WTC11 (cell line): ENCODE measurements at regions not wholly inside any gene's neighbourhood (a gene's known extent, or its start where the extent isn't known, plus 50 kb on each side); places are given as distances from the start of the nearest gene placed in this dataset.

Source experiments
- ATAC-seq: fragments of 200-7000 bp; cut with Tn5 transposase; 2 replicates; pipeline ENCODE4 v1.10.0; 2021; ENCODE audit warnings: mild to moderate bottlenecking, moderate library complexity
- CTCF ChIA-PET: fragments of 300-600 bp; sonication (Branson Sonifier 250); formaldehyde crosslinking; loops from one replicate; lab custom pipeline; 2021; ENCODE audit warnings: antibody characterized with exemption; lab: Charles Lee
- POLR2A ChIA-PET: fragments of 350-600 bp; sonication (Branson Sonifier 250); formaldehyde crosslinking; loops from one replicate; lab custom pipeline; 2021; ENCODE audit warnings: antibody characterized with exemption; lab: Charles Lee
- DNase-seq: peaks from one replicate; pipeline ENCODE4 v3.0.0; 2021; ENCODE audit warnings: low spot score
- H3K27ac Mint-ChIP-seq: 2 replicates; pipeline ENCODE4 v1.8.0; 2021; ENCODE audit warnings: mixed read lengths
- H3K27me3 Mint-ChIP-seq: 2 replicates; pipeline ENCODE4 v1.8.0; 2021; ENCODE audit warnings: low read depth, mild to moderate bottlenecking, moderate library complexity, mixed read lengths
- H3K36me3 Mint-ChIP-seq: 2 replicates; pipeline ENCODE4 v1.8.0; 2021; ENCODE audit warnings: mixed read lengths
- H3K4me1 Mint-ChIP-seq: 2 replicates; pipeline ENCODE4 v1.8.0; 2022; ENCODE audit warnings: mixed read lengths
- H3K4me3 Mint-ChIP-seq: 2 replicates; pipeline ENCODE4 v1.8.0; 2021; ENCODE audit warnings: mild to moderate bottlenecking, moderate library complexity, mixed read lengths
- H3K9me3 Mint-ChIP-seq: 2 replicates; pipeline ENCODE4 v1.8.0; 2021; ENCODE audit warnings: mixed read lengths
- ESRRA ChIP-seq: sonication (generic); formaldehyde crosslinking; IDR thresholded peaks from 2 replicates; pipeline ENCODE4 v1.8.1; 2022; ENCODE audit warnings: mild to moderate bottlenecking, missing genetic modification reagents, borderline replicate concordance
- GRHL2 ChIP-seq: fragments of 250-450 bp; sonication (Bioruptor Pico); IDR thresholded peaks from 2 replicates; pipeline ENCODE4 v1.8.0; 2022; ENCODE audit warnings: mild to moderate bottlenecking, moderate library complexity; ENCODE audit not compliant: insufficient replicate concordance, severe bottlenecking
- KAT7 ChIP-seq: sonication (generic); formaldehyde crosslinking; IDR thresholded peaks from 2 replicates; pipeline ENCODE4 v1.8.1; 2023; ENCODE audit warnings: missing genetic modification reagents, mild to moderate bottlenecking, borderline replicate concordance
- NR2C2 ChIP-seq: sonication (generic); formaldehyde crosslinking; IDR thresholded peaks from 2 replicates; pipeline ENCODE4 v1.8.0; 2022; ENCODE audit warnings: mild to moderate bottlenecking, missing genetic modification reagents
- PRRX2 ChIP-seq: fragments of 250-450 bp; sonication (Bioruptor Pico); IDR thresholded peaks from 2 replicates; pipeline ENCODE4 v1.8.0; 2021; ENCODE audit warnings: mild to moderate bottlenecking
- SMAD3 ChIP-seq: sonication (generic); formaldehyde crosslinking; IDR thresholded peaks from 2 replicates; pipeline ENCODE4 v1.8.0; 2022; ENCODE audit warnings: missing genetic modification reagents, mild to moderate bottlenecking, borderline replicate concordance
- SOX15 ChIP-seq: fragments of 250-450 bp; sonication (Bioruptor Pico); IDR thresholded peaks from 2 replicates; pipeline ENCODE4 v1.9.0; 2021; ENCODE audit warnings: mild to moderate bottlenecking
- SP1 ChIP-seq: sonication (generic); formaldehyde crosslinking; conservative IDR thresholded peaks from 2 replicates; pipeline ENCODE4 v1.8.1; 2022; ENCODE audit warnings: missing genetic modification reagents
- ZNF416 ChIP-seq: fragments of 250-450 bp; sonication (Bioruptor Pico); IDR thresholded peaks from 2 replicates; pipeline ENCODE4 v1.9.0; 2021; ENCODE audit warnings: mild to moderate bottlenecking, inconsistent platforms
- ZNF423 ChIP-seq: fragments of 250-450 bp; sonication (Bioruptor Pico); IDR thresholded peaks from 2 replicates; pipeline ENCODE4 v2.1.2; 2022; ENCODE audit warnings: mild to moderate bottlenecking, moderate library complexity
- ZNF671 ChIP-seq: fragments of 250-450 bp; sonication (Bioruptor Pico); IDR thresholded peaks from 2 replicates; pipeline ENCODE4 v1.8.0; 2021; ENCODE audit warnings: mild to moderate bottlenecking
- TF ChIP-seq, protein P1 (sequence below): sonication (generic); formaldehyde crosslinking; IDR thresholded peaks from 2 replicates; pipeline ENCODE4 v1.8.0; 2023; ENCODE audit warnings: missing genetic modification reagents, mild to moderate bottlenecking, borderline replicate concordance
- TF ChIP-seq, protein P2 (sequence below): sonication (generic); formaldehyde crosslinking; conservative IDR thresholded peaks from 2 replicates; pipeline ENCODE4 v1.8.1; 2023; ENCODE audit warnings: mild to moderate bottlenecking, low read depth, missing genetic modification reagents, moderate library complexity
- TF ChIP-seq, protein P3 (sequence below): sonication (generic); formaldehyde crosslinking; IDR thresholded peaks from 2 replicates; pipeline ENCODE4 v1.8.0; 2022; ENCODE audit warnings: mild to moderate bottlenecking, missing genetic modification reagents
- TF ChIP-seq, protein P4 (sequence below): sonication (generic); formaldehyde crosslinking; IDR thresholded peaks from 2 replicates; pipeline ENCODE4 v1.8.1; 2022; ENCODE audit warnings: mild to moderate bottlenecking, missing genetic modification reagents, moderate library complexity, borderline replicate concordance
- TF ChIP-seq, protein P5 (sequence below): sonication (generic); formaldehyde crosslinking; IDR thresholded peaks from 2 replicates; pipeline ENCODE4 v1.8.1; 2022; ENCODE audit warnings: missing genetic modification reagents, borderline replicate concordance
- TF ChIP-seq, protein P6 (sequence below): fragments of 250-450 bp; sonication (Bioruptor Pico); IDR thresholded peaks from 2 replicates; pipeline ENCODE4 v1.9.0; 2021; ENCODE audit warnings: mild to moderate bottlenecking
- TF ChIP-seq, protein P7 (sequence below): sonication (generic); formaldehyde crosslinking; IDR thresholded peaks from 2 replicates; pipeline ENCODE4 v1.8.1; 2023; ENCODE audit warnings: mild to moderate bottlenecking, missing genetic modification reagents

DNA sequence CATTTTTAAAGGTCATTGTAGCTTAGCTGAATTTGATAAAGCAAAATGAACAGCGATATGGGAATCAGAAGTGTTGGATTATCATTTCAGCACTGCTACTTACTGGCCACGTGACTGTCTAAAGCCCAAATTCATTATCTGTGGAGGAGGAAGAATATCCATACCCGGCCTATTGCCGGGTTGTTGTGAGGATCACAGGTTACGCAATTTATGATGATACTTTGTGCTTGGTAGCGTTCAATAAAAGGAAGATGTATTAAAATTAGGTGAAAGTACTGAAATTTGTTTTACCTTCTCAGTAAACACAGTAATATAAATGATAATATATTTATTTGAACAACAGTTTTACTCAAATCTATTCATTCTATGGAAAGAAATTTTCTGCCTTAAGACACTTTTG, 1540.2 kb downstream of the ADGRL3 start (continued):
- TF ChIP-seq, protein P1, sequence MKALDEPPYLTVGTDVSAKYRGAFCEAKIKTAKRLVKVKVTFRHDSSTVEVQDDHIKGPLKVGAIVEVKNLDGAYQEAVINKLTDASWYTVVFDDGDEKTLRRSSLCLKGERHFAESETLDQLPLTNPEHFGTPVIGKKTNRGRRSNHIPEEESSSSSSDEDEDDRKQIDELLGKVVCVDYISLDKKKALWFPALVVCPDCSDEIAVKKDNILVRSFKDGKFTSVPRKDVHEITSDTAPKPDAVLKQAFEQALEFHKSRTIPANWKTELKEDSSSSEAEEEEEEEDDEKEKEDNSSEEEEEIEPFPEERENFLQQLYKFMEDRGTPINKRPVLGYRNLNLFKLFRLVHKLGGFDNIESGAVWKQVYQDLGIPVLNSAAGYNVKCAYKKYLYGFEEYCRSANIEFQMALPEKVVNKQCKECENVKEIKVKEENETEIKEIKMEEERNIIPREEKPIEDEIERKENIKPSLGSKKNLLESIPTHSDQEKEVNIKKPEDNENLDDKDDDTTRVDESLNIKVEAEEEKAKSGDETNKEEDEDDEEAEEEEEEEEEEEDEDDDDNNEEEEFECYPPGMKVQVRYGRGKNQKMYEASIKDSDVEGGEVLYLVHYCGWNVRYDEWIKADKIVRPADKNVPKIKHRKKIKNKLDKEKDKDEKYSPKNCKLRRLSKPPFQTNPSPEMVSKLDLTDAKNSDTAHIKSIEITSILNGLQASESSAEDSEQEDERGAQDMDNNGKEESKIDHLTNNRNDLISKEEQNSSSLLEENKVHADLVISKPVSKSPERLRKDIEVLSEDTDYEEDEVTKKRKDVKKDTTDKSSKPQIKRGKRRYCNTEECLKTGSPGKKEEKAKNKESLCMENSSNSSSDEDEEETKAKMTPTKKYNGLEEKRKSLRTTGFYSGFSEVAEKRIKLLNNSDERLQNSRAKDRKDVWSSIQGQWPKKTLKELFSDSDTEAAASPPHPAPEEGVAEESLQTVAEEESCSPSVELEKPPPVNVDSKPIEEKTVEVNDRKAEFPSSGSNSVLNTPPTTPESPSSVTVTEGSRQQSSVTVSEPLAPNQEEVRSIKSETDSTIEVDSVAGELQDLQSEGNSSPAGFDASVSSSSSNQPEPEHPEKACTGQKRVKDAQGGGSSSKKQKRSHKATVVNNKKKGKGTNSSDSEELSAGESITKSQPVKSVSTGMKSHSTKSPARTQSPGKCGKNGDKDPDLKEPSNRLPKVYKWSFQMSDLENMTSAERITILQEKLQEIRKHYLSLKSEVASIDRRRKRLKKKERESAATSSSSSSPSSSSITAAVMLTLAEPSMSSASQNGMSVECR, result no peak
- TF ChIP-seq KAT7 (CRISPR knock-in tag) (no peak), NR2C2 (CRISPR knock-in tag) (no peak), ZNF423 (CRISPR knock-in tag) (no peak), ZNF416 (CRISPR knock-in tag) (no peak), PRRX2 (CRISPR knock-in tag) (no peak), GRHL2 (no peak)
- TF ChIP-seq, protein P2, sequence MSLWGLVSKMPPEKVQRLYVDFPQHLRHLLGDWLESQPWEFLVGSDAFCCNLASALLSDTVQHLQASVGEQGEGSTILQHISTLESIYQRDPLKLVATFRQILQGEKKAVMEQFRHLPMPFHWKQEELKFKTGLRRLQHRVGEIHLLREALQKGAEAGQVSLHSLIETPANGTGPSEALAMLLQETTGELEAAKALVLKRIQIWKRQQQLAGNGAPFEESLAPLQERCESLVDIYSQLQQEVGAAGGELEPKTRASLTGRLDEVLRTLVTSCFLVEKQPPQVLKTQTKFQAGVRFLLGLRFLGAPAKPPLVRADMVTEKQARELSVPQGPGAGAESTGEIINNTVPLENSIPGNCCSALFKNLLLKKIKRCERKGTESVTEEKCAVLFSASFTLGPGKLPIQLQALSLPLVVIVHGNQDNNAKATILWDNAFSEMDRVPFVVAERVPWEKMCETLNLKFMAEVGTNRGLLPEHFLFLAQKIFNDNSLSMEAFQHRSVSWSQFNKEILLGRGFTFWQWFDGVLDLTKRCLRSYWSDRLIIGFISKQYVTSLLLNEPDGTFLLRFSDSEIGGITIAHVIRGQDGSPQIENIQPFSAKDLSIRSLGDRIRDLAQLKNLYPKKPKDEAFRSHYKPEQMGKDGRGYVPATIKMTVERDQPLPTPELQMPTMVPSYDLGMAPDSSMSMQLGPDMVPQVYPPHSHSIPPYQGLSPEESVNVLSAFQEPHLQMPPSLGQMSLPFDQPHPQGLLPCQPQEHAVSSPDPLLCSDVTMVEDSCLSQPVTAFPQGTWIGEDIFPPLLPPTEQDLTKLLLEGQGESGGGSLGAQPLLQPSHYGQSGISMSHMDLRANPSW (CRISPR knock-in tag), result no peak
- TF ChIP-seq, protein P3, sequence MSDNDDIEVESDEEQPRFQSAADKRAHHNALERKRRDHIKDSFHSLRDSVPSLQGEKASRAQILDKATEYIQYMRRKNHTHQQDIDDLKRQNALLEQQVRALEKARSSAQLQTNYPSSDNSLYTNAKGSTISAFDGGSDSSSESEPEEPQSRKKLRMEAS (CRISPR knock-in tag), result no peak
- TF ChIP-seq, protein P4, sequence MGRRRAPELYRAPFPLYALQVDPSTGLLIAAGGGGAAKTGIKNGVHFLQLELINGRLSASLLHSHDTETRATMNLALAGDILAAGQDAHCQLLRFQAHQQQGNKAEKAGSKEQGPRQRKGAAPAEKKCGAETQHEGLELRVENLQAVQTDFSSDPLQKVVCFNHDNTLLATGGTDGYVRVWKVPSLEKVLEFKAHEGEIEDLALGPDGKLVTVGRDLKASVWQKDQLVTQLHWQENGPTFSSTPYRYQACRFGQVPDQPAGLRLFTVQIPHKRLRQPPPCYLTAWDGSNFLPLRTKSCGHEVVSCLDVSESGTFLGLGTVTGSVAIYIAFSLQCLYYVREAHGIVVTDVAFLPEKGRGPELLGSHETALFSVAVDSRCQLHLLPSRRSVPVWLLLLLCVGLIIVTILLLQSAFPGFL (CRISPR knock-in tag), result no peak

DNA sequence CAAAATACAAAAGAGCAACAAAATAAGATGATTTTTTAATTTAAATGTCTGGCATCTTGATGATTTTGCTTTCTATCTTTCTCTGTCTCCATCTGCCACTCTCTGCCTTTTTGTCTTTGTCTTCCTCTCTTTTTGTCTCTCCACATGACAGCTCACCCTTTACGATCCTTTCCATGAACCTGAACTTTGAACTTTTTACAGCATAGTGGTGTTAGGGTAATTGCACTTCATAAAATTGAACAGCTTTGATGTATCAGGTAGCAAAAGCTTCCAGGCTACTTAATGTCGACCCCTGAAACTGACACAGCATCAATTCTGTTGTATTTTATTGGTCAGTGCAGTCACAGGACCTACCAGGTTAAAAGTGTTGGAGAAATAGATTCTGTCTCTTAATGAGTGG, 1517.0 kb downstream of the ADGRL3 start:
- Mint-ChIP-seq H3K4me1 (peaks cover 2% of the 10 kb centered on the region; the same call in 1 of the 2 replicates), H3K9me3 (peaks cover 16% of the 10 kb centered on the region), H3K4me3 (no peak overlapping the region), H3K27ac (no peak overlapping the region), H3K36me3 (peaks cover 4% of the 10 kb centered on the region; the same call in 1 of the 2 replicates), H3K27me3 (no peaks in the 10 kb centered on the region)
- ATAC-seq (no peak), DNase-seq (no peak)
- ChIA-PET CTCF (no interaction called here), POLR2A (no interaction called here)
- no peak for TF ChIP-seq ZNF671 (CRISPR knock-in tag)
- no peak for TF ChIP-seq SOX15 (CRISPR knock-in tag)
- TF ChIP-seq ESRRA (CRISPR knock-in tag), result no peak
- TF ChIP-seq SMAD3 (CRISPR knock-in tag), result no peak
- no peak for TF ChIP-seq SP1 (CRISPR knock-in tag)
- TF ChIP-seq, protein P5, sequence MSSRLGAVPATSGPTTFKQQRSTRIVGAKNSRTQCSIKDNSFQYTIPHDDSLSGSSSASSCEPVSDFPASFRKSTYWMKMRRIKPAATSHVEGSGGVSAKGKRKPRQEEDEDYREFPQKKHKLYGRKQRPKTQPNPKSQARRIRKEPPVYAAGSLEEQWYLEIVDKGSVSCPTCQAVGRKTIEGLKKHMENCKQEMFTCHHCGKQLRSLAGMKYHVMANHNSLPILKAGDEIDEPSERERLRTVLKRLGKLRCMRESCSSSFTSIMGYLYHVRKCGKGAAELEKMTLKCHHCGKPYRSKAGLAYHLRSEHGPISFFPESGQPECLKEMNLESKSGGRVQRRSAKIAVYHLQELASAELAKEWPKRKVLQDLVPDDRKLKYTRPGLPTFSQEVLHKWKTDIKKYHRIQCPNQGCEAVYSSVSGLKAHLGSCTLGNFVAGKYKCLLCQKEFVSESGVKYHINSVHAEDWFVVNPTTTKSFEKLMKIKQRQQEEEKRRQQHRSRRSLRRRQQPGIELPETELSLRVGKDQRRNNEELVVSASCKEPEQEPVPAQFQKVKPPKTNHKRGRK (CRISPR knock-in tag), result no peak
- TF ChIP-seq, protein P6, sequence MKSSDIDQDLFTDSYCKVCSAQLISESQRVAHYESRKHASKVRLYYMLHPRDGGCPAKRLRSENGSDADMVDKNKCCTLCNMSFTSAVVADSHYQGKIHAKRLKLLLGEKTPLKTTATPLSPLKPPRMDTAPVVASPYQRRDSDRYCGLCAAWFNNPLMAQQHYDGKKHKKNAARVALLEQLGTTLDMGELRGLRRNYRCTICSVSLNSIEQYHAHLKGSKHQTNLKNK (CRISPR knock-in tag), result no peak
- TF ChIP-seq, protein P7, sequence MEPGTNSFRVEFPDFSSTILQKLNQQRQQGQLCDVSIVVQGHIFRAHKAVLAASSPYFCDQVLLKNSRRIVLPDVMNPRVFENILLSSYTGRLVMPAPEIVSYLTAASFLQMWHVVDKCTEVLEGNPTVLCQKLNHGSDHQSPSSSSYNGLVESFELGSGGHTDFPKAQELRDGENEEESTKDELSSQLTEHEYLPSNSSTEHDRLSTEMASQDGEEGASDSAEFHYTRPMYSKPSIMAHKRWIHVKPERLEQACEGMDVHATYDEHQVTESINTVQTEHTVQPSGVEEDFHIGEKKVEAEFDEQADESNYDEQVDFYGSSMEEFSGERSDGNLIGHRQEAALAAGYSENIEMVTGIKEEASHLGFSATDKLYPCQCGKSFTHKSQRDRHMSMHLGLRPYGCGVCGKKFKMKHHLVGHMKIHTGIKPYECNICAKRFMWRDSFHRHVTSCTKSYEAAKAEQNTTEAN (CRISPR knock-in tag), result no peak
